SH-SY5Y (cell line): ENCODE measurements at regions not wholly inside any gene's neighbourhood (a gene's known extent, or its start where the extent isn't known, plus 50 kb on each side); places are given as distances from the start of the nearest gene placed in this dataset.

Experiments used
- GATA2 ChIP-seq: IDR thresholded peaks from 2 replicates; pipeline ENCODE4 v1.6.1; 2011; ENCODE audit warnings: mild to moderate bottlenecking, low read depth, low read length
- GATA3 ChIP-seq: IDR thresholded peaks from 2 replicates; pipeline ENCODE4 v1.6.1; 2011; ENCODE audit warnings: low read depth, mild to moderate bottlenecking, low read length, moderate library complexity

DNA sequence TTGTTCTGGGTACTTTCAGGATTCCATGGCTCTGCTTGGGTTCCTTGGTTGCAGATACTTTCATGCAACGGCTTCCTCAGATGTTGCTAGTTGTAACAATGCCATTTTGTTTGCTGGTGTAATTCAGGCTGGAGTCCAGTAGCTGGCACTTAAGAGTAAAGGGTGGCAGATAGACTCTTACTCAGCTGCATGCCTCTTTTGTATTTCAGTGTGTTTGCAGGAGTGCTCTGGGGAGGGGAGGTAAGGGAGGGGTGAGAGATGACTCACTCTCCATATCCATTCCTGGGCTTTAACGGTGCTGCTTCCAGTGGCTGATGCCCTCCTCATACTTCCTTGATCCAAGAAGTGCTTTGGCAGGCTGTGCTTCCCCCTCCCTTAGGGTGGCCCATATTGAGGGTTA, 155.2 kb downstream of the ZNF330 start:
- TF ChIP-seq GATA2 (no peak), GATA3 (no peak)

DNA sequence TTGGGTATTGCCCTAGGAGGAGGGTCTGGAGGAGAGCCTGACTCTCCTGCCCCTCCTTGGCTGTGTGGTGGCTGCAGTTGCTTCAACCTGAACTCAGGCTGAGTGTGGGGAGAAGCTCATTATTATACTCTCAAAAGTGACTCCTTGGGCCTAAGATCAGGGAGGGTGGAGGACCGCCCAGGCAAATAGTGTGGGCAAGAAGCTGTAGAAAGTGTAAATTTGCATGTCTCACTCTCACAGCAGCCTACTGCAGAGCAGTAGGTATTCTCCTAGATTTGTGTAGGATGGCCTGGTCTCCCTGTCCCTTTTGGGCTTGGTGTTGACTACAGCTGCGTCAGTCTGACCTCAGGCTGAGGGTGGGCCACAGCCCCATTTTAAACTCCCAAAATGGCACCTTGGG, 156.1 kb downstream of the ZNF330 start:
- TF ChIP-seq GATA2 (no peak), GATA3 (no peak)

DNA sequence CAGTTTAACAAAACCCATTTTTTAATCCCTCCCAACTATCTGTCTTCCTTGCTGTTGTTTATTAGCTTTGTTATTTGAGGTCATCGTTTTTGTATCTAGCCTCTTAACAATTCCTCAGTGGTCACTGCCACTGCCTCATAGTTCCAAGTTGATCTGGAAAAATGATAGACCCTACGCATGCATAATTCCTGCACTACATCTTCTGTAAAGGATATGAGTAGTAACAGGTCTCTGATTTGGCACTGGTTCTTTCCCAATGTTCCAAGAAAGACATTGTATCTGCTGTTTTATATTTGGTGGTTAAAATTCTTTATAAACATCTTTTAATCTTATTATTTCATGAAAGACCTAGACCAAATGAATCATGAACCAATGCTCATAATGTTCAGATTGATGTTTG, 166.6 kb downstream of the ZNF330 start:
- TF ChIP-seq GATA2 (no peak), GATA3 (no peak)

DNA sequence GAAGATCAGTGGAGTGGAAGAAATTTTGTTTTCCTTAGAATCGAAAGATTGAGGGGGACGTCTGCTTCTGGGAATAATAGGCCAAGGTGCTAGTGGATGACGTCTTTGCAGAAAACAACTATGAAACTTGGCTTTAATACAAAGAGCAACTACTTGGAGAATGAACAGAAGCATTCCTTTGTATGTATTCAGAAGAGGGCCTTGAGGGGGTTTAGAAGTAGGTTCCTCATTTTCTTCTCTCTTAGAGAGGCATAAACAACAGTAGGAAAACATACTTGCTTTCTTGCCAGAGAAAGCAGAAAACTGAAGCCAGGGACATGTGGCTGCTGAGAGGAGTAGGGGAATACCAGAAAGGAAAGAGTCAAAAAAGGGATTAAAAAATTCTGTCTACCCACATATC, 167.8 kb downstream of the ZNF330 start:
- TF ChIP-seq GATA3, result no peak
- no peak for TF ChIP-seq GATA2

DNA sequence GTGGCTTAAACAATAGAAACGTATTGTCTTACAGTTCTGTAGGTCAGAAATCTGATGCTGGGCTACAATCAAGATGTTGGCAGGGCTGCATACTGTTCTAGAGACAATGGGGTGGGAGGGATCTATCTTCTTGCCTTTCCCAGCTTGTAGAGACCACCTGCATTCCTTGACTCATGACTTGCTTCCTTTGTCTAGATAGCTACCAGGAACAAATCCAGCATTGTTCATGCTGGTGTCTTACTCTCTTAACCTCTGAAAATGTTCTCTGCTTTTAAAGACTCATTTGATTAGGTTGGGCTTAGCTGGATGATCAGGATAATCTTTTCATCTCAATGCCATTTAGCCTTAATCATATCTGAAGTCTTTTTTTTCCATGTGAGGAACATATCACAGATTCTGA, 169.0 kb downstream of the ZNF330 start:
- TF ChIP-seq GATA2, result no peak
- TF ChIP-seq GATA3, result no peak

DNA sequence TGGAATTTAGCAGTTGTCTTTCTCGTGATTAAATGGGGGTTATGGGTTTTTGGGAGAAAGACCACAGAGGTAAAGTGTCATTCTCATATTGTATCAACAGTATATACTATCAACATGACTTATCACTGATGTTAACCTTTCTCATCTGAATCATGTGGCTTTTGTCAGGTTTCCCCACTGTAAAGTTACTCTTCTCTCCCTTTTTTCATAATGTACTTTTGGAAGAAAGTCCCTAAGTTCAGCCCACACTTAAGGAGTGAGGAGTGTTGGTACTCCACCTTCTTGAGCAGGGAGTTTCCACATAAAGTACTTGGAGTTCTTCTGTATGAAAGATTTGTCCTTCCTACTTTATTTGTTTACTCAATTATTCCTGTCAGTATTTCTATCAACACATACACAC, 169.9 kb downstream of the ZNF330 start:
- TF ChIP-seq GATA2 (no peak), GATA3 (no peak)

DNA sequence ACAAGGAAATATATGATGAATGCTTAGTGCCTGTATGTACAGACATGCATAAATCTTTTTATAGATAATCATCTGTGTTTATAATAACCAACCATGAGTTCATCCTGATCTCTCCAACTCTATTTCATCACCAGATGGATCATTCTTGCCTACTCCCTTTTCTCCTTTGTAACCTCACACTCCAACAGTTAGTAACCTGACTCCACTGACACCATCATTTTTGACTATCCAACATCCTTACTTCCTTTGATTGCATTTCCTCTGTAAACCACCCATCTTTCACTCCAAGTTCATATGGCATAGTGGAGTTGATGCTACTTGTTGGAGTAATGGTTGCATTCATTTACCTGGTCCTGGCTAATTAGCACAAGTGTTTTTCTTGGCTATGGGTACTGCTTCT, 170.6 kb downstream of the ZNF330 start:
- TF ChIP-seq GATA2, result no peak
- no peak for TF ChIP-seq GATA3

DNA sequence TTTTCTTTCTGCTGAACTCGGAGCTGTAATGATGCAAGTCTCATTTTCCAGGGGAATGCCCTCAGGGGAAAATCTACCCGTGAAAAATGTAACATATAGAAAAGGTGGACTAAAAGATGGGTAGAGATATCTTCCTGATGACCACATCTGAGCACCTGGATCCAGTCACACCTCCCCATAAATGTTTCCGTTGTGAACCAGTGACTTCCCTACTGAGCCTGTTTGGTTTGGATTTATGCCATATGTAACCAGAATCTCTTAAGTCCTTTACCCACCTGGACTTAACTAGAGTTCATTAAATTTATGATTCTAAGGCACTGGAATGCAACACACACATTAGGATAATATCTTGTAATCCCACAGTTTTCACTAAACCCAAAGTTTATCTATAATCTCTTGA, 171.1 kb downstream of the ZNF330 start:
- TF ChIP-seq GATA3, result no peak
- TF ChIP-seq GATA2, result no peak

DNA sequence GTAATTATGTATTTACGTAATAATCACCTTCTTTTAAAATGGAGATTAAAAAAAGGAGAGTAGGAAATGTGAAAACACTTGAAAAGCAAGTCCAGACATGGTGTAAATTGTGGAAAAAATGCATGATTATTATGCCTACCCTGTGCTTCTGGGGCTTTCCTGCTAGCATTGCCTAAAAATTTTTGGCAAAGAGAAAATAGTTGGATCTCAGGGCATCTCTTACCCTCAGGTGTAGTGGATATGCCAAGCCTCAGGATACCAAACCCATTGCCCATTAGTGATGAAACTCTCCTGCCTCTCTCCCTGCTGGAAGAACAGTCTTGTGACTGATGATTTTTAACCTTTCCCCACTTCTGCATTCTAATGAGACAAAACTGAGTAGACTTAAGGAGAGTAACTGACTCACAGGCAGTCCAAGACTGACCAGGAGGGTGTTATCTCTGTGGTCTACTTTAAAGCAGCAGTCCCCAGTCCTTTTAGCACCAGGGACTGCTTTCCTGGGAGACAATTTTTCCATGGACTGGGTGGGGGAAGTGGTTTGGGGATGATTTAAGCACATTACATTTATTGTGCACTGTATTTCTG, 174.6 kb downstream of the ZNF330 start:
- TF ChIP-seq GATA2, result no peak
- no peak for TF ChIP-seq GATA3

DNA sequence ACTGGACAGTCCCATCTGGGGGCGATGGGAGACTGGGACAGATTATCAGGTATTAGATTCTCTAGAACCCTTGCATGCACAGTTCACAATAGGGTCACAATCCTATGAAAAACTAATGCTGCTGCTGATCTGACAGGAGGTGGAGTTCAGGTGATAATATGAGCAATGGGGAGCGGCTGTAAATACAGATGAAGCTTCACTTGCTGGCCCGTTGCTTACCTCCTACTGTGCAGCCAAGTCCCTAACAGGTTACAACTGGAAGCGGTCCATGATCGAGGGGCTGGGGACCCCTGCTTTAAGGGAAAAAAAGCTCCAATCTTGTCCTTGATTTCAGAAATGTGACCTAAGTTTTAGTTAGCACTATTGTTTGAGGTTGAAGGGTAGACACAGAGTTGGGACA, 175.2 kb downstream of the ZNF330 start:
- no peak for TF ChIP-seq GATA3
- TF ChIP-seq GATA2, result no peak

DNA sequence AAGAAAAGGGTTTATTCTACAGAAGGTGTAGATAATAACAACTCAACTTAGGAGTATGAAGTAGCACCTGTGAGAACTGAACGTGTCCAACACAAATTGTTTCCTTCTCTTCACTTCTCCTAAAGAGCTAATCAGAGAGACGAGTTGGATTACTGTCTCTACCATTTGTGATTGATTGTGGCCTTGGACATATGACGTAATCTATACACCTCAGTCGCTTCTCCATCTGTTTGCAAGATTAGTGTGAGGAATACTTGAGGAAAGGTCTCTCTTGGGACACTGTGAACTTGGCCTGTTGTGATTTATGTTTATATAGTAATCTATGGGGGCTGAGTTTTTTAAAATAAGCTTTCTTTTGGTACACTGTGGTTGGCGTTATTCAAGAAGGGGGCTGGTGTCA, 182.0 kb downstream of the ZNF330 start:
- TF ChIP-seq GATA2, result no peak
- no peak for TF ChIP-seq GATA3

DNA sequence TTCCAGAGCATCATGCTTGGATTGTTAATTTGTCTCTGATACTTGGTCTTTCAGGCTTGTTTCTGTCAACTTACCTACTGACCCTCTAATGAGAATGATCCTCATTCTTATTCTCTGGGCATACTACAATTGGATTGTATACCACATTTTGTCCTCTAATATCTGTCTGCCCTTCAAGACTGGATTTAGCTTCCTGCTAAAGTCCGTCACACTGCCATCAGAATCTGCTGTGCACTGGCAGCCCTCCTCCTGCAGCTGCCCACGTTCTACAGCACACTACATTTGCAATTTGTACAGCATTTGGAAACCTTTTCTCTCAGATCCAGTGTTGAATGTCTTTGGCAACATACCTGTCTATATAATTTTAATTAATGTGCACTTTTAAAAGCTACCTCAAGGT, 183.1 kb downstream of the ZNF330 start:
- TF ChIP-seq GATA2 (no peak), GATA3 (no peak)

DNA sequence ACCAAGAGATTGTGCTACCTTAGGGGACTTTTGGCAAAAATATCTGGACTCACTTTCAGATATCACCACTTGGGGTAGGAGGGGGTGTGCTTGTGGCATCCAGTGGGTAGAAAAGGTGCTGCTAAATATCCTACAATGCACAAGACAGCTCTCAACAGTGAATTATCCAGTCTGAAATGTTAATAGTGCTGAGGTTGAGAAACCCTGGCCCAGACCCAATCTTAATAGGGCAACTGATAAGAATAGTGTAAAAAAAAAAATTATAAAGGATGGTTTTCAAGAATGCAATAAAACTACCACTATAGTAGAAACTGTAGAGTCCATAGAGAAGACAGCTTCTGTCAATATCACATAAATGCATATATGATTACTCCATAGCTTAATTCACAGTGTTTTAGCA, 185.5 kb downstream of the ZNF330 start:
- no peak for TF ChIP-seq GATA2
- TF ChIP-seq GATA3, result no peak

DNA sequence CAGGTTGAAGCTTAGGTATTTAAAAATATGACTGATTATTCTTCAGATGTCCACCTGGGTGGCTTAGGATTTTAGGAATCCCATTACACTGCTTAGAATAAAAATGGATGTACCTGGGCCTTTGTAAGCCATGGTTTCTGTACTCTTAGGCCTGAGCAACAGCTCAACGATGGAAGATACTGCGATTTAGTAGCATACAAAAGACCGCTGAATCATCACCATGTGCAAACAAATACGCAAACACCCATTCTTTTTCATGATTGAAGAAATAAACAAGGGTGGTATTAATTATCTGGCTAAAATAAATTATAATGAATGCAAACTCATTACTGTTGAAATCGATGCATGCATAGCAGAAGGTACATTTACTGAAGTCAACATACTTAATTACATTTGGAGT, 188.9 kb downstream of the ZNF330 start:
- TF ChIP-seq GATA2, result no peak
- no peak for TF ChIP-seq GATA3

DNA sequence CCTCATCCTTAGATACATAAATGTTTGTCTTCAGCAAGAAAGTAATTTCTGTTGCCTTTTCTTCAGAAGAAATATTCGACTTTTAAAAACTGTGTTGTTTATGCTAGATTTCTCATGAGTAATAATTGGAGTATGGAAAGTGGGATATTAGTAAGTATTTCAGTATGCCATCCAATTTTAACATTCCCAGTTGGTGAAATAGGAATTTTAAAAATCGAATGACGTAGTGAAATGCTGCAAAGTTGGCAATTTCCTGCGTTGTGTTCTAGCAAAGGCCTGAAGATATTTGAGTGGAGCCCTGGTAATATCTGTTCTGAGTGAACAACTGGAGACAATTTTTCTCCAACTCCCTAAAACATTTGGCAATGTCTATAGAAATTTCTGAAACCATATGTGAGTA, 190.1 kb downstream of the ZNF330 start:
- TF ChIP-seq GATA2, result no peak
- no peak for TF ChIP-seq GATA3

DNA sequence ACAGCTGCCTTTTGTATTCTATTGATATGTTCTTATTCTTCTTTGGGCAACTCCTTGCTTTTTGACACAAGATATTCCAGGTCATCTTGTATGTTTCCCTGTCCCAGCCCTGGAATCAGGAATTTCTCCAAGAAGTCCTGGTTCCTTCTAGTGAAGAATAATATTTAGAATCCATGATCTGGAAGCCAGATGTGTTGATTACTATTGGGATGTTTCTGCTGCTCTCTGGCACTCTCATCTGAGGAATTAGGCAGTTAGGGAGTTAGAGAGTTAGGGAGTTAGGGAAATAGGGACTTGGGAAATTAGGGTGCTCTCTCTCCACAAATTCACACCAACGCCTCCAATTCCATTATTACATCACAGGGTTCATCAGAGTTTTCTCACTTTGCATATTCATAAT, 191.2 kb downstream of the ZNF330 start:
- no peak for TF ChIP-seq GATA2
- TF ChIP-seq GATA3, result no peak
